OCI-LY3 (cell line): ENCODE measurements at regions not wholly inside any gene's neighbourhood (a gene's known extent, or its start where the extent isn't known, plus 50 kb on each side); places are given as distances from the start of the nearest gene placed in this dataset.

ENCODE experiments used
- CTCF ChIP-seq: fragments of 200-600, 300-600 bp; sonication (generic); IDR thresholded peaks from 2 replicates; pipeline ENCODE4 v1.5.1; 2014; ENCODE audit warnings: antibody characterized with exemption, low read length, low read depth
- EZH2phosphoT487 ChIP-seq: fragments of 200-600 bp; shearing (Covaris generic); IDR thresholded peaks from 2 replicates; pipeline ENCODE4 v1.6.1; 2018; ENCODE audit warnings: antibody characterized with exemption, mixed run types, low read depth

- TF ChIP-seq EZH2phosphoT487 (no peak), CTCF (no peak)
These were observed 74.5 kb upstream of the PDE1C start for GRCh38 chr7:32144676-32145075.
